HEK293T (cell line): ENCODE measurements at regions not wholly inside any gene's neighbourhood (a gene's known extent, or its start where the extent isn't known, plus 50 kb on each side); places are given as distances from the start of the nearest gene placed in this dataset.

ENCODE experiments used
- ARNT ChIP-seq: fragments of 450-650 bp; IDR thresholded peaks from 2 replicates; pipeline ENCODE4 v1.6.1; 2017; ENCODE audit warnings: mild to moderate bottlenecking
- BHLHE40 ChIP-seq: fragments of 450-650 bp; IDR thresholded peaks from 2 replicates; pipeline ENCODE4 v1.6.1; 2016; ENCODE audit warnings: mild to moderate bottlenecking, moderate library complexity, borderline replicate concordance
- ELF4 ChIP-seq: fragments of 450-650 bp; IDR thresholded peaks from 2 replicates; pipeline ENCODE4 v1.6.1; 2017; ENCODE audit warnings: antibody characterized with exemption
- FOXA1 ChIP-seq: fragments of 450-650 bp; IDR thresholded peaks from 2 replicates; pipeline ENCODE4 v1.6.1; 2016; ENCODE audit warnings: mild to moderate bottlenecking
- FOXM1 ChIP-seq: fragments of 450-650 bp; IDR thresholded peaks from 2 replicates; pipeline ENCODE4 v1.6.1; 2017; ENCODE audit warnings: mild to moderate bottlenecking, borderline replicate concordance
- LEF1 ChIP-seq: fragments of 450-650 bp; IDR thresholded peaks from 2 replicates; pipeline ENCODE4 v1.6.1; 2017; ENCODE audit warnings: mild to moderate bottlenecking, borderline replicate concordance
- PKNOX1 ChIP-seq: fragments of 450-650 bp; IDR thresholded peaks from 2 replicates; pipeline ENCODE4 v1.6.1; 2016
- SP1 ChIP-seq: fragments of 450-650 bp; IDR thresholded peaks from 2 replicates; pipeline ENCODE4 v1.6.1; 2017
- TARDBP ChIP-seq: fragments of 450-650 bp; IDR thresholded peaks from 2 replicates; pipeline ENCODE4 v1.6.1; 2016
- ZNF384 ChIP-seq: fragments of 450-650 bp; IDR thresholded peaks from 2 replicates; pipeline ENCODE4 v1.6.1; 2016

DNA sequence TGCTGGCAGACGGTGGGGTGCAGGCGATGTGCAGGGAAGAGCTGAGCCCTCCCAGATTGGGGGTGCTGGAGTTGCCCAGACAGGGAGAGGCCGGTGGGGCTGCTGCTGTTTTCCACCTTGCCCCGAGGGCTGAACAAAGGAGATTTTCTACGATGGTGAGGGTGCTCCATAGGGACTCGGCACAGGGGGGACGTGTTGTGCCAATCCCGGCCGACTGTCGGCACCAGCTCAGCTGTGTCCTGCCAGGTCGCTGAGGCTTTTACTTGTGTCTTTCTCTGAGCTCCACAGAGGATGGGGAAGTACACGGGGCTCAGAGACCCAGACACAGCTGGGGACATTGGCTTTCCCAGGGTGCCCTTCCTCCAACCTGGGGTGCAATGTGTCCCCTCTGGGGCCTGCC is 816.8 kb downstream of the BRD1 start:
- TF ChIP-seq SP1 (no peak), LEF1 (no peak), ELF4 (no peak), BHLHE40 (no peak), FOXA1 (no peak), ZNF384 (no peak), TARDBP (no peak), FOXM1 (no peak), PKNOX1 (no peak), ARNT (no peak)
